ENCODE measurements at regions not wholly inside any gene's neighbourhood (a gene's known extent, or its start where the extent isn't known, plus 50 kb on each side); places are given as distances from the start of the nearest gene placed in this dataset.

GRCh38 chr21:38696579-38696978 lies 109.2 kb upstream of the ETS2 start:
- TF ChIP-seq CTCF (IDR thresholded peaks at IDR 0.05) (no peak), POLR2AphosphoS5 (IDR thresholded peaks at IDR 0.05) (no peak)
